GM19240 (cell line): ENCODE measurements at regions not wholly inside any gene's neighbourhood (a gene's known extent, or its start where the extent isn't known, plus 50 kb on each side); places are given as distances from the start of the nearest gene placed in this dataset.
"Not testable (repeated sequence)": the region's sequence is repeated elsewhere in the genome, so short reads cannot be mapped to it uniquely, and the experiment has no call there.

Experiments used
- DNase-seq: peaks from one replicate; pipeline ENCODE4 v3.0.0; 2011; ENCODE audit warnings: low spot score; ENCODE audit not compliant: insufficient read length

DNA sequence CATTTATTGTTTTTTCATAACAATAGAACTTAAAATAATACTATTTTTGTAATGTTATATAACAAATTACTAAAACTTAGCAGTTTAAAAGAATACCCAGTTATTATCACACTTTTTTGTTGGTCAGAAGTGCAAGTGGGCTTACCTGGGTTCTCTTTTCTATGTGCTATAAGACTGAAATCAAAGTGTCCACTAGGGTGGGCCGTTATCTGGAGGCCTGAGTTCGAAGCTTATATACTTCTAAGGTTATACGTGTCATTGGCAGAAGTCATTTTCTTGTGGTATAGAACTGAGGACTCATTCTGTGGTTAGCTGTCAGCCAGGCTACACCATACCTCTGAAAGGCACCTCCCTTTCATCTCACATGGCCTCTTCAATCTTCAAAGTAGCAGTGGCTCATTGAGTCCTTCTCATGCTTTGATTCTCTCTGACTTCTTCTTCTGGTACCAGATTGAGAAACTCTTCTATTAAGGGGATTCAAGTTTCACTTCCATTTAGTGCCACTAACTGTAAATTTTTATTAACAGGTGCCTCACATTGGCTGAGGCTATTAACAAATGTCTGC lies 414.3 kb downstream of the AMY1C start:
- DNase-seq, result no peak

DNA sequence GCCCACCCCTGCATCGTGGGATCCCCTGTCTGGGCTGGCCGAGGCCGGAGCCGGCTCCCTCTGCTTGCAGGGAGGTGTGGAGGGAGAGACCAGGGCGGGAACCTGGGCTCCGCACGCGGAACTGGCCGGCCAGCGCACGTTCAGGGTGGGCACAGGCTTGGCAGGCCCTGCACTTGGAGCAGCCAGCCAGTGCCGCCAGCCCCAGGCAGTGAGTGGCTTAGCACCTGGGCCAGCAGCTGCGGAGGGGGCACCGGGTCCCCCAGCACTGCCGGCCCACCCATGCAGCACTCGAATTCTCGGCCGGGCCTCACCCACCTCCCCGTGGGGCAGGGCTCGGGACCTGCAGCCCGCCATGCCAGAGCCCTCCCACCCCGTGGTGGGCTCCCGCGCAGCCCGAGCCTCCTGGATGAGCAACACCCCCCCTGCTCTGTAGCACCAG lies 422.6 kb downstream of the AMY1C start:
- no peak for DNase-seq

DNA sequence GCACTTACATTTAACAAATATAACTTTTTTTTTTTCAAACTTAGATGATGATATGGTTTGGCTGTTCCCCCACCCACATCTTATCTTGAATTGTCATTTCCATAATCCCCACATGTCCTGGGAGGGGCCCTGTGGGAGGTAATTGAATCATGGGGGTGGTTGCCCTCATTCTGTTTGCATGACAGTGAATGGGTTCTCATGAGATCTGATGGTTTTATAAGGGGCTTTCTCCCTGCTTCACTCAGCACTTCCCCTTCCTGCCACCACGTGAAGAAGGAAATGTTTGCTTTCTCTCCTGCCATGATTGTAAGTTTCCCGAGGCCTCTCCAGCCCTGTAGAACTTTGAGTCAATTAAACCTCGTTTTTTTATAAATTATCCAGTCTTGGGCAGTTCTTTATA lies 432.6 kb downstream of the AMY1C start:
- no peak for DNase-seq

- no peak for DNase-seq
These were observed 439.5 kb downstream of the AMY1C start for GRCh38 chr1:104189207-104189606.

GRCh38 chr1:104190821-104191220 lies 441.1 kb downstream of the AMY1C start:
- DNase-seq, result no peak

DNA sequence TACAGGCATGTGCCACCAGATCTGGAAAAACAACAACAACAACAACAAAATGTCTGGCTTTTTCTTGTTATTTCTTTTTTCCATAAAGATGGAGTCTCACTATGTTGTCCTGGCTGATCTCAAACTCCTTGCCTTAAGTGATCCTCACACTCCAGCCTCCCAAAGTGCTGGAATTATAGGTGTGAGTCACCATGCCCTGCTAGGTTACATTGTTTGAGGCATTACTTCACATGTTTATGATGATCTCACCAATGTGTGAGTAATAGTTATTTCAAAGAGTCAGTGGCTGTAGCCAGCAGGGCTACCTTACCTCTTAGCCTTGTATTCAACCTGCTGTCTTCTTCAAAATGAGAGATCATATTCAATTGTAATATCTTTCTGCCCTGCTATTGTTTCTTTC lies 445.7 kb downstream of the AMY1C start:
- DNase-seq, result no peak

- no peak for DNase-seq
These were observed 446.4 kb downstream of the AMY1C start for GRCh38 chr1:104196136-104196535.

DNA sequence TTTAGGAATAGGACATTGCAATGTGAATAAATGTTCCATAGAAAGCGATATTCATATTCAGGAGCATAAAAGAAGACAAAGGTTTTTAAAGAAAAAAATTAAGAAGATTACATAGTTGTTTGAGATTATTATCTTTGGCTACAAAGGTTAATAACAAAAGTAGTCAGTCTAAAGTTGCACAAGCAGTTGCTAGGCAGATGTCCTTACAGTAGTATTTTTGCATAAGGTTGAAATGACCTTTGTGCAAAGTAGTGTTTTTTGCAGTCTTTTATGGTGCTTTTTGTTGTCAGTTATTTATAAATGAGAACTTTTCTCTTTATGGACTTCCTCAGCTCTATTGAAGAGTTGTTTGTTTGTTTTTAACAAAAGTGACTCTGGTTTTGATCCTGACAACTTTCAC lies 447.8 kb downstream of the AMY1C start:
- DNase-seq, result no peak

- DNase-seq, result no peak
These were observed 462.5 kb downstream of the AMY1C start for GRCh38 chr1:104212239-104212638.

GRCh38 chr1:104217395-104217986 lies 467.8 kb downstream of the AMY1C start:
- not testable (repeated sequence) for DNase-seq

DNA sequence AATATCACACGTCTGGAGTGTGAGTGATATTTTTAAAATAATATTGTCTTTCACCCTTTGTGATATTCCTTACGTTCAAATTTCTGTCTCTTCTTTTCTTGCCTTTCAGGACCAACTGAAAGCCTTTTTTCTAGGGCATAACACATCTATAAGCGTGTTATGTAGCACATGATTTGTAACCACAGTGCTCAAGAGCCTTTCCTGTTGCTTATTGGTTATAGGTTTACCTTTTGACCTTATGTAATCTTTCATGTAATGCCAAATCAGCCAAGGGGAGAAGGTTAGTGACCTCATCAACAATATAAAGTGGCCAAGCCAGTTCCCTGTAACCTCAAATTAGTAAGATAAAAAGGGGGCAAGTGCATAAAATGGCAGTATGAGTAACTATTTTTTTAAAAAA lies 480.2 kb downstream of the AMY1C start:
- DNase-seq, result no peak

- no peak for DNase-seq
These were observed 482.0 kb downstream of the AMY1C start for GRCh38 chr1:104231676-104232075.

DNA sequence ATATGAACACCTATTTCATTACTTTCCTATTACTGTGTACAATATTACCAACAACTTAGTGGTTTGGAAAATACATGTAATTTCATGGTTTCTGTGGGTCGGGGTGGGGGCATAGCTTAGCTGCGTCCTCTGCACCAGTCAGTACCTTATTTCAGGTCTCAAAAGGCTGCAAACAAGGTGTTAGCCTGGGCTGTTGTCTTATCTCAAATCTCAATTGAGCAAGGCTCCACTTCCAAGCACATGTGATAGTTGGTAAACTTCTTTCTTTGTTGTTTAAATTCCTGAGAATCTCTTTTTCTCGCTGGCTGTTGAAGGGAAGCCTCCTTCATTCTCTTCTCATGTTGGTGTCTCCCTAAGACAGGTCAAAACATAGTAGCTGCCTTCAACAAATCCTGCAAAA lies 485.4 kb downstream of the AMY1C start:
- DNase-seq, result no peak

GRCh38 chr1:104238991-104239390 lies 489.3 kb downstream of the AMY1C start:
- no peak for DNase-seq

GRCh38 chr1:104248385-104248784 lies 498.7 kb downstream of the AMY1C start:
- DNase-seq, result no peak

GRCh38 chr1:104259481-104259880 lies 509.8 kb downstream of the AMY1C start:
- no peak for DNase-seq

- DNase-seq, result not testable (repeated sequence)
These were observed 513.4 kb downstream of the AMY1C start for GRCh38 chr1:104263110-104263509.

- DNase-seq, result no peak
These were observed 514.8 kb downstream of the AMY1C start for GRCh38 chr1:104264521-104264920.

GRCh38 chr1:104265163-104265562 lies 515.5 kb downstream of the AMY1C start:
- DNase-seq, result no peak

- no peak for DNase-seq
These were observed 516.9 kb downstream of the AMY1C start for GRCh38 chr1:104266612-104267011.

- not testable (repeated sequence) for DNase-seq
These were observed 538.6 kb downstream of the AMY1C start for GRCh38 chr1:104288322-104288721.

GRCh38 chr1:104291156-104291555 lies 541.5 kb downstream of the AMY1C start:
- no peak for DNase-seq

- no peak for DNase-seq
These were observed 544.6 kb downstream of the AMY1C start for GRCh38 chr1:104294259-104294658.

GRCh38 chr1:104295511-104295910 lies 545.8 kb downstream of the AMY1C start:
- DNase-seq, result no peak
